Cardiac muscle cell (in vitro differentiated cells and primary cell): ENCODE measurements at regions not wholly inside any gene's neighbourhood (a gene's known extent, or its start where the extent isn't known, plus 50 kb on each side); places are given as distances from the start of the nearest gene placed in this dataset.

Experiments used
- DNase-seq, 2 donors: peaks; one replicate each; pipeline versions ENCODE4 v3.0.0 to v3.0.0-alpha.2; 2010 to 2017; ENCODE audit warnings: low read depth in 1 of 2, low spot score in 1 of 2
- H3K27ac ChIP-seq: fragments of 200-600 bp; sonication (generic); 2 replicates; pipeline ENCODE4 v1.5.1; 2016
- H3K27me3 ChIP-seq: fragments of 200-600 bp; sonication (generic); 2 replicates; pipeline ENCODE4 v1.6.0; 2016; ENCODE audit warnings: control low read depth
- H3K36me3 ChIP-seq: fragments of 200-600 bp; sonication (generic); 2 replicates; pipeline ENCODE4 v1.5.1; 2016; ENCODE audit warnings: control low read depth
- H3K4me1 ChIP-seq: fragments of 200-600 bp; sonication (generic); 2 replicates; pipeline ENCODE4 v1.8.1; 2017; ENCODE audit warnings: low read depth, mild to moderate bottlenecking, mixed run types
- H3K4me3 ChIP-seq: fragments of 200-600 bp; sonication (generic); 2 replicates; pipeline ENCODE4 v1.5.1; 2016; ENCODE audit warnings: mild to moderate bottlenecking
- H3K9me3 ChIP-seq: fragments of 200-600 bp; sonication (generic); 2 replicates; pipeline ENCODE4 v1.5.1; 2017; ENCODE audit warnings: low read depth, mild to moderate bottlenecking, control low read depth
- TF ChIP-seq, protein P1 (sequence below): IDR thresholded peaks from 2 replicates; pipeline ENCODE4 v1.5.1; 2012; ENCODE audit warnings: low read depth, mild to moderate bottlenecking, low read length

DNA sequence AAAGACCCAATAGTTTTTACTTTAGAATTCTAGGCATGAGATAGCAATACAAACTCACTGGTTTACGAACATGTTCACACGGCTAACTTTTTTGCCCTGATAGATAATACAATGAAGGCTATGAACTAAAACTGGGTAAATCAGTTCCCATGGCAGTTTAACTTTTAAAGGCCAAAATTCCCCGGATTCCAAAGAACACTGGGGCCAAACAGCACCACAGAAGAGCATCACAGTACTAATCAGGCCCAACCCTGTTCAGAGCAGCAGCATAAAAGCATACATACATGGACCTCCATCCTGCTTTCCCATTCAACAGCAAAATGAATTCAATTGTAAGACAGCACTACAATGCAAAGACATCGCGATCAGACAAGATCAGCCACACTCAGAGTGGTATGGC is 540.3 kb upstream of the CCDC54 start:
- no peaks in the 10 kb centered on the region for H3K36me3 ChIP-seq
- DNase-seq, result no peak
- H3K27ac ChIP-seq, result no peak overlapping the region
- H3K4me3 ChIP-seq, result no peak overlapping the region
- H3K27me3 ChIP-seq, result no peaks in the 10 kb centered on the region
- H3K9me3 ChIP-seq, result no peaks in the 10 kb centered on the region
- TF ChIP-seq, protein P1, sequence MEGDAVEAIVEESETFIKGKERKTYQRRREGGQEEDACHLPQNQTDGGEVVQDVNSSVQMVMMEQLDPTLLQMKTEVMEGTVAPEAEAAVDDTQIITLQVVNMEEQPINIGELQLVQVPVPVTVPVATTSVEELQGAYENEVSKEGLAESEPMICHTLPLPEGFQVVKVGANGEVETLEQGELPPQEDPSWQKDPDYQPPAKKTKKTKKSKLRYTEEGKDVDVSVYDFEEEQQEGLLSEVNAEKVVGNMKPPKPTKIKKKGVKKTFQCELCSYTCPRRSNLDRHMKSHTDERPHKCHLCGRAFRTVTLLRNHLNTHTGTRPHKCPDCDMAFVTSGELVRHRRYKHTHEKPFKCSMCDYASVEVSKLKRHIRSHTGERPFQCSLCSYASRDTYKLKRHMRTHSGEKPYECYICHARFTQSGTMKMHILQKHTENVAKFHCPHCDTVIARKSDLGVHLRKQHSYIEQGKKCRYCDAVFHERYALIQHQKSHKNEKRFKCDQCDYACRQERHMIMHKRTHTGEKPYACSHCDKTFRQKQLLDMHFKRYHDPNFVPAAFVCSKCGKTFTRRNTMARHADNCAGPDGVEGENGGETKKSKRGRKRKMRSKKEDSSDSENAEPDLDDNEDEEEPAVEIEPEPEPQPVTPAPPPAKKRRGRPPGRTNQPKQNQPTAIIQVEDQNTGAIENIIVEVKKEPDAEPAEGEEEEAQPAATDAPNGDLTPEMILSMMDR, result no peak
- H3K4me1 ChIP-seq, result peaks cover 10% of the 10 kb centered on the region

DNA sequence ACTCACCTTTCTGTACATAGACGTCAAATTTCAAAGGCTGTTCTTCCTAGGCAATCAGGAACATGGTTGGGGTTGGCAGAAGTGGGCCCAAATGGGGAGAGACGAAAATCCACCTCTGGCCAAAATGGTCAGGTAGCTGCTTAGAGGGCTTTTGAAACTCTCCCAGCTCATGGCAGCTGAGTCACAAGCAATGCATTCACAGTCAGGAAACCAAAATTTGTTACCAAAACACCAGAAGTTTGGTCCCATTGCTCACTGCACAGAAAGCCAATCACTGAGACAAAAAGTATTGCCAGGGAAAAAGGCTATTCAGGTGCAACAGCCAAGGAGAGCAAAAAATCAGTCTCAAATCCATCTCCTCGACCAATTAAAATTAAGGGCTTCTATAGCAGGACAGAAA is 539.6 kb upstream of the CCDC54 start:
- peaks cover 10% of the 10 kb centered on the region for H3K4me1 ChIP-seq
- H3K27me3 ChIP-seq, result no peaks in the 10 kb centered on the region
- H3K36me3 ChIP-seq, result no peaks in the 10 kb centered on the region
- H3K9me3 ChIP-seq, result no peaks in the 10 kb centered on the region
- TF ChIP-seq, protein P1, result no peak
- H3K27ac ChIP-seq, result no peak overlapping the region
- no peak for DNase-seq
- H3K4me3 ChIP-seq, result no peak overlapping the region

DNA sequence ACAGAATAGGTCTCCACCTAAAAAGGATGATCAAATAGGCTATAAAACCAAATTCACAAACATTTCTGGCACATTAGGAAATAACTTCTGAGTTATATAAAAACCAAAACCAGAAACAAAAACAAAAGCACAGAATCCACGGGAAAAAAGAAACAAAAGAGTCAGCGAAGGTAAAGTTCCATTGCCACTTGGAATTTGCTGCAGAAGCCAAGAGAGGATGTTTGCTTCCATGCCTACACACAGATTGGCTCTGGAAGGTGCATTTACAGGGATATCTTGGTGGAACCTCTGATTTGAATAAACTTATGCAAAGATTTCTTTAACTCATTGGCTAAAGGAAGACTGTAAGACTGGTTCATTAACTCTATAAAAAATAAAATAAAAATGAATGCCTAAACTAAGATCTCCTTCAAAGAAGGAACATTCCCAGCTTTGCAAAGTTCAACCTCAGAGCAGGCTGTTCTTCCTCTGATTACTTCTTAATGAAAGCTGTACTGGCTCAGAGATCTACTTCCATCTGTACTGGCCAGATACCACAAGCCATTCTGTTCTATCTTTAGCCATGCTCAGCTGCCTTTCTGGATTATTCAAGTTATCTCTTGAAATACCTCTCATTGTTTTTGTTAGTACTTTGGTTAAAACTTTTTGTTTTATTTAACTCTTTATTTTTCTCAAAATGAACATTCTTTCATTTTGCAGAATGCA is 537.5 kb upstream of the CCDC54 start:
- TF ChIP-seq, protein P1, result no peak
- Histone ChIP-seq H3K27ac (peak overlapping the region; percentile 31), H3K36me3 (no peaks in the 10 kb centered on the region), H3K9me3 (no peaks in the 10 kb centered on the region), H3K27me3 (no peaks in the 10 kb centered on the region), H3K4me1 (peaks cover 10% of the 10 kb centered on the region), H3K4me3 (no peak overlapping the region)
- peak; percentile 42 to 45 for DNase-seq

DNA sequence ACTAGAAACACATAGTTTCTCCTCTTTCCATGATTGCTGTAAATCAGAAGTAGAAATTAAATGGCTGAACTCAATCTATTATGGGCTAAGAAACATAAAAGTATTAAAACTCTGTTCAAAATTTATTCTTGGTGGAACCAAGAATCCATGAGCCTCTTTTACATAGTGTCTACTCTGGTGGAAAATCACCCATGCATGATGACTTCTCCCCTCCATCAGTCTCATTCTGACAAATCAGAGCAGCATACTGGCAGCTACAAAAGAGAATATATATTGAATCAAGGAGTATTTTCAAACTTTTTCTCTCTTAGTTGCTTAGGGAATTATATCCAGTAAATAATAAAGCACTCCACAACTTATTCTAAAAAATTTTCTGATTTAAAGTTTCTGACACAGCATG is 536.9 kb upstream of the CCDC54 start:
- Histone ChIP-seq H3K4me3 (no peak overlapping the region), H3K36me3 (no peaks in the 10 kb centered on the region), H3K4me1 (peaks cover 10% of the 10 kb centered on the region), H3K27ac (no peak overlapping the region), H3K27me3 (no peaks in the 10 kb centered on the region), H3K9me3 (no peaks in the 10 kb centered on the region)
- TF ChIP-seq, protein P1, result no peak
- DNase-seq, result no peak

DNA sequence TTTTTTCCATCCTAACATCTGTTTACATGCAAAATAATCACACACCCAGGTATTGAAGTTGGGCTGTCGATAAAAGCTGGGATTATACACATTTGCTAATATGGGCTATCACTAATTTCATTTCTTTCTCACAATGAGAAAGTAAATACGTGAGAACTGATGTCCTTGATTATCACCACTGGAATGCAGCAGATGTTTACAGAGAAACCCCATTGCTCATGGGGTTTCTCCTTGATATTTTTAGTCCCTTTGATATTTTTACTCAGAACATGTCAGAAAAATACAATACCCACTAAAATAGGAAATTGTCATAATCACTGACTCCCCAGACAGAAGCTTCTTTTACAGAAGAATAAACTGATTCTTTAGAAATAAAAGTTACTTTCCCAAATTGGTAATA is 535.1 kb upstream of the CCDC54 start:
- no peak for DNase-seq
- TF ChIP-seq, protein P1, result no peak
- H3K36me3 ChIP-seq, result no peaks in the 10 kb centered on the region
- no peaks in the 10 kb centered on the region for H3K9me3 ChIP-seq
- no peak overlapping the region for H3K27ac ChIP-seq
- no peak overlapping the region for H3K4me3 ChIP-seq
- peaks cover 10% of the 10 kb centered on the region for H3K4me1 ChIP-seq
- H3K27me3 ChIP-seq, result no peaks in the 10 kb centered on the region
